CD4-positive, alpha-beta T cell (primary cell): ENCODE measurements at regions not wholly inside any gene's neighbourhood (a gene's known extent, or its start where the extent isn't known, plus 50 kb on each side); places are given as distances from the start of the nearest gene placed in this dataset.

Experiments
- ATAC-seq: fragments of 200-7000 bp; cut with Tn5 transposase; one replicate; pipeline ENCODE4 v1.10.0; 2022; ENCODE audit warnings: mild to moderate bottlenecking; ENCODE audit not compliant: poor library complexity
- CTCF ChIA-PET: fragments of 350-600 bp; sonication (Branson Sonifier 250); formaldehyde crosslinking; loops from one replicate; lab custom pipeline; 2021; ENCODE audit warnings: antibody characterized with exemption, inconsistent platforms; lab: Charles Lee
- POLR2A ChIA-PET: fragments of 350-600 bp; sonication (Branson Sonifier 250); formaldehyde crosslinking; loops from one replicate; lab custom pipeline; 2021; ENCODE audit warnings: antibody characterized with exemption, inconsistent platforms; lab: Charles Lee
- DNase-seq, 14 experiments: peaks; one replicate each; pipeline ENCODE4 v3.0.0-alpha.2; 2013 to 2020; ENCODE audit warnings: mixed read lengths in 2 of 14
- H3K27ac ChIP-seq, 2 donors: one replicate each; pipeline versions ENCODE4 v1.5.1 to v1.7.0; 2013; ENCODE audit warnings: low read length in 2 of 2, low read depth in 1 of 2, mild to moderate bottlenecking in 1 of 2
- H3K27me3 ChIP-seq, 2 experiments: 1 replicate in 1 of 2; 2 replicates in 1 of 2; pipeline versions ENCODE4 v1.6.1 to v1.7.0; 2013; ENCODE audit warnings: low read length in 2 of 2, control low read depth in 1 of 2, mild to moderate bottlenecking in 1 of 2, moderate library complexity in 1 of 2; ENCODE audit not compliant: insufficient read depth in 2 of 2, control insufficient read depth in 1 of 2
- H3K36me3 ChIP-seq: one replicate; pipeline ENCODE4 v1.6.1; 2013; ENCODE audit warnings: low read length, control low read depth; ENCODE audit not compliant: insufficient read depth
- H3K4me1 ChIP-seq: one replicate; pipeline ENCODE4 v1.6.1; 2013; ENCODE audit warnings: low read length, control low read depth; ENCODE audit not compliant: insufficient read depth
- H3K4me3 ChIP-seq: one replicate; pipeline ENCODE4 v1.5.1; 2013; ENCODE audit warnings: mild to moderate bottlenecking, low read length, moderate library complexity
- H3K9me3 ChIP-seq, 2 experiments: 1 replicate in 1 of 2; 2 replicates in 1 of 2; pipeline versions ENCODE4 v1.6.1 to v1.7.0; 2013; ENCODE audit warnings: low read length in 2 of 2, mild to moderate bottlenecking in 2 of 2, control low read depth in 1 of 2, moderate library complexity in 1 of 2; ENCODE audit not compliant: control insufficient read depth in 1 of 2, insufficient read depth in 1 of 2
- H3K27ac Mint-ChIP-seq: one replicate; pipeline ENCODE4 v1.8.0; 2020; ENCODE audit warnings: mixed read lengths
- H3K27me3 Mint-ChIP-seq: one replicate; pipeline ENCODE4 v1.8.0; 2021; ENCODE audit warnings: mixed read lengths
- H3K36me3 Mint-ChIP-seq: one replicate; pipeline ENCODE4 v1.8.0; 2021; ENCODE audit warnings: low read depth, mixed read lengths
- H3K4me1 Mint-ChIP-seq: one replicate; pipeline ENCODE4 v1.8.0; 2021; ENCODE audit warnings: low read depth, mixed read lengths
- H3K4me3 Mint-ChIP-seq: one replicate; pipeline ENCODE4 v1.8.0; 2020; ENCODE audit warnings: mild to moderate bottlenecking, mixed read lengths
- H3K9me3 Mint-ChIP-seq: one replicate; pipeline ENCODE4 v1.8.0; 2020; ENCODE audit warnings: mixed read lengths
- intact Hi-C, 2 experiments: fragments of 100-400 bp; cut with DNase I in 1 of 2; cut with micrococcal nuclease in 1 of 2; formaldehyde crosslinking; loops; one replicate each; pipeline versions ENCODE4 v1.15.1 to v1.9.0; 2023 to 2025; cut with DNase I, micrococcal nuclease
- TF ChIP-seq, protein P1 (sequence below): fragments of 200-600 bp; IDR thresholded peaks from one replicate; pipeline ENCODE4 v1.8.0; 2022; ENCODE audit warnings: antibody characterized with exemption, mild to moderate bottlenecking

DNA sequence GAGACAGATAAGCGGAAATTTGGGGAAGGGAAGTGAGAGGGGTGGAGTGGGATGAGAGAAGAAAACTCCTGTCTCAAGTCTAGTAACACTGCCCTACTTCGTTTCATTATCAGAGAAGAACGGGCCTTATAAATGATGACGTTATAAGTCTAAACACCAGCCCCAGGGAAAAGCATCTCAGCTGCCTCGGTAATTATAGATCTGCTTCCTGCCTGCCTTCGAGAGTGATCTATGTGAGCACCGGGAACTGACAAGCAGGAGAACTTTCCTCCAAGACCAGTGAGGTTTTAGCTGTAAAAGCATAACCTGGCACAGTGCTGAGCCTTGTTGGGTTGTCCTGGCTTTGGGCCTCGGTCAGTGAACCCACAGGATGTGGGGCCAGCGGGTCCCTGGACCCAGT is 227.9 kb upstream of the SIX2 start:
- Mint-ChIP-seq H3K36me3 (no peaks in the 10 kb centered on the region), H3K27me3 (peaks cover 30% of the 10 kb centered on the region), H3K27ac (no peak overlapping the region), H3K4me1 (no peaks in the 10 kb centered on the region), H3K9me3 (no peaks in the 10 kb centered on the region), H3K4me3 (no peak overlapping the region)
- intact Hi-C loops: no loop called here
- POLR2A ChIA-PET: no interaction called here
- H3K4me1 ChIP-seq: no peaks in the 10 kb centered on the region
- ATAC-seq (no peak), DNase-seq (no peak)
- CTCF ChIA-PET: no interaction called here
- H3K36me3 ChIP-seq: no peaks in the 10 kb centered on the region
- no peaks in the 10 kb centered on the region for H3K9me3 ChIP-seq
- H3K27ac ChIP-seq: no peak overlapping the region
- TF ChIP-seq, protein P1, sequence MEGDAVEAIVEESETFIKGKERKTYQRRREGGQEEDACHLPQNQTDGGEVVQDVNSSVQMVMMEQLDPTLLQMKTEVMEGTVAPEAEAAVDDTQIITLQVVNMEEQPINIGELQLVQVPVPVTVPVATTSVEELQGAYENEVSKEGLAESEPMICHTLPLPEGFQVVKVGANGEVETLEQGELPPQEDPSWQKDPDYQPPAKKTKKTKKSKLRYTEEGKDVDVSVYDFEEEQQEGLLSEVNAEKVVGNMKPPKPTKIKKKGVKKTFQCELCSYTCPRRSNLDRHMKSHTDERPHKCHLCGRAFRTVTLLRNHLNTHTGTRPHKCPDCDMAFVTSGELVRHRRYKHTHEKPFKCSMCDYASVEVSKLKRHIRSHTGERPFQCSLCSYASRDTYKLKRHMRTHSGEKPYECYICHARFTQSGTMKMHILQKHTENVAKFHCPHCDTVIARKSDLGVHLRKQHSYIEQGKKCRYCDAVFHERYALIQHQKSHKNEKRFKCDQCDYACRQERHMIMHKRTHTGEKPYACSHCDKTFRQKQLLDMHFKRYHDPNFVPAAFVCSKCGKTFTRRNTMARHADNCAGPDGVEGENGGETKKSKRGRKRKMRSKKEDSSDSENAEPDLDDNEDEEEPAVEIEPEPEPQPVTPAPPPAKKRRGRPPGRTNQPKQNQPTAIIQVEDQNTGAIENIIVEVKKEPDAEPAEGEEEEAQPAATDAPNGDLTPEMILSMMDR: no peak
- H3K4me3 ChIP-seq: no peak overlapping the region
- H3K27me3 ChIP-seq: peaks cover 5 to 6% of the 10 kb centered on the region in 2 experiments

DNA sequence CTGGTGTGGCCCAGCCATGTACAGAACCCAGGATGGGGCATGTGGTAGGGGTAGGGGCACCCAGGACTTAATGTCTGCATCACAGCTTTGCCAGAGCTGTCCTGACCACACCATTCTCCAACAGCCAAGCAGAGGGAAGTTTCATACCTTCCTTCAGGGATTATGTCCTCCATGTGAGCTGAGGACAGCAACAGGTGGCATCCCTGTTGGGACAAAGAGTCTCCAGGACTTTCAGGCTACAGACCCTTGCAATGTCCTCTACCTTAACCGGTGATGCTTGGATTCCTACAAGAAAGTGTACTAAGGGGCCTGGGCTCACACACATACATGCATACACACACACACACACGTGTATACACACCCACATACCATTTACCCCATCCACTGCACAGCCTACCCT is 227.0 kb upstream of the SIX2 start:
- intact Hi-C loops: no loop called here
- Mint-ChIP-seq H3K36me3 (no peaks in the 10 kb centered on the region), H3K27me3 (peaks cover 29% of the 10 kb centered on the region), H3K9me3 (no peaks in the 10 kb centered on the region), H3K4me3 (no peak overlapping the region), H3K27ac (no peak overlapping the region), H3K4me1 (no peaks in the 10 kb centered on the region)
- H3K4me1 ChIP-seq: no peaks in the 10 kb centered on the region
- no peak overlapping the region for H3K4me3 ChIP-seq
- no peaks in the 10 kb centered on the region for H3K9me3 ChIP-seq
- TF ChIP-seq, protein P1: no peak
- DNase-seq (no peak), ATAC-seq (no peak)
- no peak overlapping the region for H3K27ac ChIP-seq
- H3K27me3 ChIP-seq: peaks cover 5 to 6% of the 10 kb centered on the region in 2 experiments
- no peaks in the 10 kb centered on the region for H3K36me3 ChIP-seq
- CTCF ChIA-PET: no interaction called here
- POLR2A ChIA-PET: no interaction called here

DNA sequence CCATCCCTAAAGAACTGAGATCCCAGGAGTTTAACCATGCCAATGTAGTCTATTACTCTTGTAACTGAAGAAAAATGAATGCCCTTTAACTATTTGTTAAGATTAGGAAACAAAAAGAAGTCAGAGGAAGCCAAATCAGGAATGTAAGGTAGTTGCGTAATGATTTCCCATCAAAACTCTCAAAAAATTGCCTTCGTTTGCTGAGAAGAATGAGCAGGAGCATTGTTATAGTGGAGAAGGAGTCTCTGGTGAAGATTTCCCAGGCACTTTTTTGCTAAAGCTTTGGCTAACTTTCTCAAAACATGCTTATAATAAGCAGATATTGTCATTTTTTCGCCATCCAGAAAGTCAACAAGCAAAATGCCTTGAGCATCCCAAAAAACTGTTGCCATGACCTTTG is 224.0 kb upstream of the SIX2 start:
- H3K9me3 ChIP-seq: no peaks in the 10 kb centered on the region
- H3K27ac ChIP-seq: no peak overlapping the region
- Mint-ChIP-seq H3K9me3 (no peaks in the 10 kb centered on the region), H3K27ac (no peak overlapping the region), H3K4me3 (no peak overlapping the region), H3K27me3 (peaks cover 24% of the 10 kb centered on the region), H3K4me1 (no peaks in the 10 kb centered on the region), H3K36me3 (no peaks in the 10 kb centered on the region)
- DNase-seq (no peak), ATAC-seq (no peak)
- ChIA-PET CTCF (no interaction called here), POLR2A (no interaction called here)
- TF ChIP-seq, protein P1: no peak
- no peaks in the 10 kb centered on the region for H3K36me3 ChIP-seq
- intact Hi-C loops: no loop called here
- H3K4me1 ChIP-seq: no peaks in the 10 kb centered on the region
- H3K4me3 ChIP-seq: no peak overlapping the region
- peaks cover 5 to 6% of the 10 kb centered on the region in 2 experiments for H3K27me3 ChIP-seq
